ENCODE measurements at regions not wholly inside any gene's neighbourhood (a gene's known extent, or its start where the extent isn't known, plus 50 kb on each side); places are given as distances from the start of the nearest gene placed in this dataset.

GRCh38 chr6:110033749-110034666 lies 55.9 kb downstream of the GPR6 start:
- TF ChIP-seq, protein P1, sequence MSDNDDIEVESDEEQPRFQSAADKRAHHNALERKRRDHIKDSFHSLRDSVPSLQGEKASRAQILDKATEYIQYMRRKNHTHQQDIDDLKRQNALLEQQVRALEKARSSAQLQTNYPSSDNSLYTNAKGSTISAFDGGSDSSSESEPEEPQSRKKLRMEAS (IDR thresholded peaks at IDR 0.05): no peak
- TF ChIP-seq CTCF (IDR thresholded peaks at IDR 0.05; ENCODE audit: low read depth, low read length, missing input control): no peak

Data from liver (tissue), 2 donors.